Transverse colon (tissue), 4 donors: ENCODE measurements at regions not wholly inside any gene's neighbourhood (a gene's known extent, or its start where the extent isn't known, plus 50 kb on each side); places are given as distances from the start of the nearest gene placed in this dataset.

Experiments
- DNase-seq: peaks from one replicate; pipeline ENCODE4 v3.0.0-alpha.2; 2019
- H3K27ac ChIP-seq, 4 donors: fragments of 200-600 bp; sonication (generic); 2 replicates each; pipeline ENCODE4 v1.5.1; 2016 to 2018; ENCODE audit warnings: inconsistent platforms in 4 of 4
- H3K27me3 ChIP-seq: fragments of 200-600 bp; sonication (generic); 2 replicates; pipeline ENCODE4 v1.5.1; 2017; ENCODE audit warnings: inconsistent platforms
- H3K36me3 ChIP-seq, 4 donors: fragments of 200-600 bp; sonication (generic); 2 replicates each; pipeline ENCODE4 v1.5.1; 2017 to 2019; ENCODE audit warnings: inconsistent platforms in 4 of 4
- H3K4me1 ChIP-seq, 4 donors: fragments of 200-600 bp; sonication (generic); 2 replicates each; pipeline ENCODE4 v1.5.1; 2017 to 2020; ENCODE audit warnings: inconsistent platforms in 4 of 4
- H3K4me3 ChIP-seq, 4 donors: fragments of 200-600 bp; sonication (generic); 1 replicate in 1 of 4; 2 replicates in 3 of 4; pipeline versions ENCODE4 v1.5.1 to v1.6.1; 2017 to 2019; ENCODE audit warnings: inconsistent platforms in 4 of 4
- H3K9me3 ChIP-seq, 2 donors: fragments of 200-600 bp; sonication (generic); 2 replicates each; pipeline ENCODE4 v1.5.1; 2017 to 2019; ENCODE audit warnings: inconsistent platforms in 2 of 2
- CTCF ChIP-seq, 5 experiments: fragments of 200-600 bp in 3 of 5; fragments of 450-650 bp in 2 of 5; sonication (generic) in 3 of 5; IDR thresholded peaks; 1 replicate in 2 of 5; 2 replicates in 3 of 5; pipeline ENCODE4 v1.5.1; 2016 to 2017; ENCODE audit warnings: antibody characterized with exemption in 5 of 5, inconsistent platforms in 3 of 5, mild to moderate bottlenecking in 2 of 5, moderate library complexity in 1 of 5
- EP300 ChIP-seq: sonication (generic); formaldehyde crosslinking; IDR thresholded peaks from one replicate; pipeline ENCODE4 v1.6.1; 2017; ENCODE audit warnings: antibody characterized with exemption, low read depth
- POLR2A ChIP-seq: fragments of 450-650 bp; IDR thresholded peaks from one replicate; pipeline ENCODE4 v1.6.1; 2016; ENCODE audit warnings: antibody characterized with exemption, mild to moderate bottlenecking, moderate library complexity
- POLR2AphosphoS5 ChIP-seq, 3 donors: sonication (generic); formaldehyde crosslinking; IDR thresholded peaks; one replicate each; pipeline ENCODE4 v1.6.1; 2016; ENCODE audit warnings: antibody characterized with exemption in 3 of 3
- WGBS, 2 donors: methylation state at CpG; one replicate each; pipeline ENCODE4 v1.1.5; 2018; ENCODE audit warnings: low coverage in 1 of 2; 5-methylcytosine and 5-hydroxymethylcytosine counted together
- in situ Hi-C, 4 donors: fragments of 200-750 bp; cut with MboI; loops; one replicate each; pipeline versions ENCODE4 v1.15.0 to v1.15.1; 2017; ENCODE audit warnings: low sequenced_read_pairs in 3 of 4, low pct_ligation_motif_present in 1 of 4, low pct_unique_long_range_greater_than_20kb in 1 of 4
- intact Hi-C: fragments of 100-400 bp; cut with DNase I; formaldehyde crosslinking; loops from one replicate; pipeline ENCODE4 v1.15.1; 2023; ENCODE audit warnings: low total_unique reads

GRCh38 chr3:181619897-181620296 is 91.8 kb upstream of the SOX2 start:
- H3K36me3 ChIP-seq = no peaks in the 10 kb centered on the region
- DNase-seq = no peak
- TF ChIP-seq POLR2A (no peak), EP300 (no peak), POLR2AphosphoS5 (IDR thresholded peaks at IDR 0.05) (no peak), CTCF (IDR thresholded peaks at IDR 0.05) (no peak)
- no peaks in the 10 kb centered on the region for H3K27me3 ChIP-seq
- no peaks in the 10 kb centered on the region for H3K9me3 ChIP-seq
- 92 to 100% methylated on average over 1 of the region's 1 CpG for WGBS, 2 donors
- no peak overlapping the region for H3K4me3 ChIP-seq
- no peak overlapping the region for H3K27ac ChIP-seq
- no peaks in the 10 kb centered on the region for H3K4me1 ChIP-seq
- intact Hi-C loops = no loop called here
- in situ Hi-C loops = no loop called here

- Histone ChIP-seq H3K4me1 (no peaks in the 10 kb centered on the region), H3K36me3 (no peaks in the 10 kb centered on the region), H3K27me3 (no peaks in the 10 kb centered on the region), H3K4me3 (no peak overlapping the region), H3K9me3 (no peaks in the 10 kb centered on the region), H3K27ac (no peak overlapping the region)
- DNase-seq = no peak
- intact Hi-C loops (no loop called here), in situ Hi-C loops (no loop called here)
- TF ChIP-seq CTCF (IDR thresholded peaks at IDR 0.05) (no peak), POLR2A (no peak), POLR2AphosphoS5 (IDR thresholded peaks at IDR 0.05) (no peak), EP300 (no peak)
- WGBS, 2 donors = 78 to 87% methylated on average over 1 of the region's 1 CpG
Observed at GRCh38 chr3:181618260-181618659, 93.5 kb upstream of the SOX2 start.

- no peak overlapping the region for H3K4me3 ChIP-seq
- H3K27me3 ChIP-seq = no peaks in the 10 kb centered on the region
- WGBS, 2 donors = 75 to 81% methylated on average over 2 of the region's 2 CpGs
- H3K36me3 ChIP-seq = no peaks in the 10 kb centered on the region
- H3K4me1 ChIP-seq = no peaks in the 10 kb centered on the region
- in situ Hi-C loops = no loop called here
- no peak for DNase-seq
- TF ChIP-seq CTCF (IDR thresholded peaks at IDR 0.05) (no peak), POLR2A (no peak), EP300 (no peak), POLR2AphosphoS5 (IDR thresholded peaks at IDR 0.05) (no peak)
- intact Hi-C loops = no loop called here
- H3K9me3 ChIP-seq = no peaks in the 10 kb centered on the region
- no peak overlapping the region for H3K27ac ChIP-seq
Observed at GRCh38 chr3:181616088-181617070, 95.3 kb upstream of the SOX2 start.

- H3K9me3 ChIP-seq = no peaks in the 10 kb centered on the region
- in situ Hi-C loops = no loop called here
Observed at GRCh38 chr3:181615666-181616065, 96.1 kb upstream of the SOX2 start.

More at GRCh38 chr3:181615666-181616065, 96.1 kb upstream of the SOX2 start:
- H3K27ac ChIP-seq = no peak overlapping the region
- no peak for TF ChIP-seq EP300
- TF ChIP-seq POLR2A = no peak
- TF ChIP-seq CTCF (IDR thresholded peaks at IDR 0.05) = no peak
- TF ChIP-seq POLR2AphosphoS5 (IDR thresholded peaks at IDR 0.05) = no peak
- intact Hi-C loops = loop anchor here (1.0 to 2.0 kb wide), 2 partner anchors 41 to 45 kb away; no protein-coding TSS in a partner anchor
- no peaks in the 10 kb centered on the region for H3K36me3 ChIP-seq
- no peaks in the 10 kb centered on the region for H3K27me3 ChIP-seq
- no peak overlapping the region for H3K4me3 ChIP-seq
- DNase-seq = no peak
- no peaks in the 10 kb centered on the region for H3K4me1 ChIP-seq
